Hepatocyte (in vitro differentiated cells): ENCODE measurements at regions not wholly inside any gene's neighbourhood (a gene's known extent, or its start where the extent isn't known, plus 50 kb on each side); places are given as distances from the start of the nearest gene placed in this dataset.
A peak's percentile ranks its signal among the peaks of the same experiment; 100 is the strongest.

ENCODE experiments used
- DNase-seq: peaks from one replicate; pipeline ENCODE4 v3.0.0-alpha.2; 2016; ENCODE audit warnings: low spot score
- H2AFZ ChIP-seq: fragments of 200-600 bp; sonication (generic); 2 replicates; pipeline ENCODE4 v1.6.0; 2016; ENCODE audit warnings: antibody characterized with exemption, mild to moderate bottlenecking
- H3K27ac ChIP-seq: fragments of 200-600 bp; sonication (generic); 2 replicates; pipeline ENCODE4 v1.5.1; 2016; ENCODE audit warnings: mild to moderate bottlenecking
- H3K27me3 ChIP-seq: fragments of 200-600 bp; sonication (generic); 2 replicates; pipeline ENCODE4 v1.6.1; 2016
- H3K36me3 ChIP-seq: fragments of 200-600 bp; sonication (generic); replicated peaks from 2 replicates; pipeline ENCODE4 v1.5.1; 2016; ENCODE audit warnings: low read depth; ENCODE audit not compliant: insufficient read depth
- H3K4me1 ChIP-seq: fragments of 200-600 bp; sonication (generic); 2 replicates; pipeline ENCODE4 v1.5.1; 2016; ENCODE audit warnings: mild to moderate bottlenecking, moderate library complexity; ENCODE audit not compliant: insufficient read depth
- H3K4me2 ChIP-seq: fragments of 200-600 bp; sonication (generic); 2 replicates; pipeline ENCODE4 v1.6.0; 2016
- H3K4me3 ChIP-seq: fragments of 200-600 bp; sonication (generic); 2 replicates; pipeline ENCODE4 v1.5.1; 2016; ENCODE audit warnings: mild to moderate bottlenecking
- H3K79me2 ChIP-seq: fragments of 200-600 bp; sonication (generic); 2 replicates; pipeline ENCODE4 v1.6.0; 2017; ENCODE audit warnings: mild to moderate bottlenecking
- H3K9me2 ChIP-seq: fragments of 200-600 bp; sonication (generic); replicated peaks from 2 replicates; pipeline ENCODE4 v1.6.0; 2017; ENCODE audit warnings: mild to moderate bottlenecking; ENCODE audit not compliant: insufficient read depth
- H3K9me3 ChIP-seq: fragments of 200-600 bp; sonication (generic); 2 replicates; pipeline ENCODE4 v1.5.1; 2016; ENCODE audit warnings: low read depth, mild to moderate bottlenecking
- H4K20me1 ChIP-seq: fragments of 200-600 bp; sonication (generic); 2 replicates; pipeline ENCODE4 v1.6.0; 2016; ENCODE audit warnings: mild to moderate bottlenecking; ENCODE audit not compliant: insufficient read depth, poor library complexity, severe bottlenecking
- CTCF ChIP-seq: fragments of 200-600 bp; sonication (generic); IDR thresholded peaks from 2 replicates; pipeline ENCODE4 v1.5.1; 2016; ENCODE audit warnings: antibody characterized with exemption, mild to moderate bottlenecking; ENCODE audit not compliant: poor library complexity
- EZH2 ChIP-seq: fragments of 200-600 bp; sonication (generic); IDR thresholded peaks from 2 replicates; pipeline ENCODE4 v1.6.1; 2016; ENCODE audit warnings: antibody characterized with exemption, mild to moderate bottlenecking, borderline replicate concordance
- EZH2phosphoT487 ChIP-seq: fragments of 200-600 bp; sonication (generic); IDR thresholded peaks from one replicate; pipeline ENCODE4 v1.6.1; 2018; ENCODE audit warnings: antibody characterized with exemption, mild to moderate bottlenecking, low read depth, moderate library complexity; ENCODE audit not compliant: unreplicated experiment, severe bottlenecking
- WGBS: methylation state at CpG from one replicate; pipeline ENCODE4 v1.1.6; 2016; ENCODE audit warnings: low lambda C conversion rate; ENCODE audit errors: missing lambda C conversion rate; 5-methylcytosine and 5-hydroxymethylcytosine counted together

GRCh38 chr5:117182104-117182503, 607.5 kb upstream of the SEMA6A start:
- TF ChIP-seq CTCF (no peak), EZH2phosphoT487 (no peak), EZH2 (no peak)
- H3K27me3 ChIP-seq: no peaks in the 10 kb centered on the region
- H3K9me2 ChIP-seq: no peaks in the 10 kb centered on the region
- 100% methylated on average over 1 of the region's 1 CpG for WGBS
- H3K27ac ChIP-seq: no peak overlapping the region
- H3K4me3 ChIP-seq: no peak overlapping the region
- H3K79me2 ChIP-seq: no peaks in the 10 kb centered on the region
- H3K9me3 ChIP-seq: no peaks in the 10 kb centered on the region
- H3K36me3 ChIP-seq: no peaks in the 10 kb centered on the region
- H2AFZ ChIP-seq: no peak overlapping the region
- no peak overlapping the region for H3K4me2 ChIP-seq
- no peak for DNase-seq
- H4K20me1 ChIP-seq: no peaks in the 10 kb centered on the region
- H3K4me1 ChIP-seq: no peaks in the 10 kb centered on the region

GRCh38 chr5:117177302-117177701, 602.7 kb upstream of the SEMA6A start:
- no peaks in the 10 kb centered on the region for H3K4me1 ChIP-seq
- H3K36me3 ChIP-seq: no peaks in the 10 kb centered on the region
- no peak overlapping the region for H3K4me2 ChIP-seq
- H4K20me1 ChIP-seq: no peaks in the 10 kb centered on the region
- no peaks in the 10 kb centered on the region for H3K9me3 ChIP-seq
- no peaks in the 10 kb centered on the region for H3K27me3 ChIP-seq
- H3K79me2 ChIP-seq: no peaks in the 10 kb centered on the region
- H3K4me3 ChIP-seq: no peak overlapping the region
- WGBS: 68% methylated on average over 1 of the region's 1 CpG
- TF ChIP-seq EZH2phosphoT487 (no peak), EZH2 (no peak), CTCF (no peak)
- no peak overlapping the region for H2AFZ ChIP-seq
- DNase-seq: peak; percentile 19
- H3K27ac ChIP-seq: no peak overlapping the region
- H3K9me2 ChIP-seq: no peaks in the 10 kb centered on the region

- 99% methylated on average over 4 of the region's 4 CpGs for WGBS
- Histone ChIP-seq H3K4me1 (no peaks in the 10 kb centered on the region), H3K9me2 (no peaks in the 10 kb centered on the region), H3K79me2 (no peaks in the 10 kb centered on the region), H3K36me3 (no peaks in the 10 kb centered on the region), H3K9me3 (no peaks in the 10 kb centered on the region), H2AFZ (no peak overlapping the region), H3K4me2 (no peak overlapping the region), H3K27ac (no peak overlapping the region), H3K4me3 (no peak overlapping the region), H3K27me3 (no peaks in the 10 kb centered on the region), H4K20me1 (no peaks in the 10 kb centered on the region)
- DNase-seq: no peak
- no peak for TF ChIP-seq EZH2phosphoT487
- TF ChIP-seq EZH2: no peak
- no peak for TF ChIP-seq CTCF
These were observed 590.4 kb upstream of the SEMA6A start for GRCh38 chr5:117165068-117165467.

- no peaks in the 10 kb centered on the region for H3K36me3 ChIP-seq
- no peaks in the 10 kb centered on the region for H3K27me3 ChIP-seq
- H3K79me2 ChIP-seq: no peaks in the 10 kb centered on the region
- no peaks in the 10 kb centered on the region for H3K9me3 ChIP-seq
- H3K4me1 ChIP-seq: no peaks in the 10 kb centered on the region
- no peak for DNase-seq
- H3K27ac ChIP-seq: no peak overlapping the region
- 52% methylated on average over 7 of the region's 7 CpGs for WGBS
- TF ChIP-seq CTCF (no peak), EZH2phosphoT487 (no peak), EZH2 (no peak)
- H3K9me2 ChIP-seq: no peaks in the 10 kb centered on the region
- no peak overlapping the region for H2AFZ ChIP-seq
- H4K20me1 ChIP-seq: no peaks in the 10 kb centered on the region
- peak overlapping the region; percentile 0 for H3K4me2 ChIP-seq
- H3K4me3 ChIP-seq: no peak overlapping the region
These were observed 587.2 kb upstream of the SEMA6A start for GRCh38 chr5:117161718-117162335.
